ENCODE measurements at regions not wholly inside any gene's neighbourhood (a gene's known extent, or its start where the extent isn't known, plus 50 kb on each side); places are given as distances from the start of the nearest gene placed in this dataset.

DNA sequence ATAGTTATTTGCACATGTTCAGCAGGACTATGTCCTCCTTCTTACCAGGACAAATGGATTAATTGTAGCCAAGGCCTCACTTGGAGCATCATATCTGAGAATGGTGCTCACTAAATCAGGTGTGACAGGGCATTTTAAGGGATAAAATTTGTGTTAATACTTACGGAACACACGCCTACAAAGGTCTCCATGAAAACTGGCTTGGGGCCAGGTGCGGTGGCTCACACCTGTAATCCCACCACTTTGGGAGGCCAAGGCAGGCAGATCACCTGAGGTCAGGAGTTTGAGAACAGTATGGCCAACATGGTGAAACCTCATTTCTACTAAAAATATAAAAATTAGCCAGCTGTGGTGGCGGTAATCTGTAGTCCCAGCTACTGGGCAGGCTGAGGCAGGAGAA lies 75.1 kb upstream of the CAPZB start:
- Histone ChIP-seq H3K4me1 (ENCODE audit: control insufficient read depth in 2 of 2, insufficient read depth in 2 of 2, low read length in 2 of 2) (no peaks in the 10 kb centered on the region), H3K27ac (ENCODE audit: low read length in 2 of 2) (no peak overlapping the region), H3K9me3 (ENCODE audit: control extremely low read depth in 1 of 3, control insufficient read depth in 2 of 3, insufficient read depth in 1 of 3, low read length in 2 of 3) (no peaks in the 10 kb centered on the region), H2AFZ (ENCODE audit: insufficient read depth, low read depth, low read length, poor library complexity, severe bottlenecking) (no peak overlapping the region), H3K9ac (ENCODE audit: low read length) (no peak overlapping the region), H3K79me2 (ENCODE audit: control insufficient read depth, insufficient read depth, low read length) (no peaks in the 10 kb centered on the region), H3K36me3 (replicated peaks in 1 of 2; ENCODE audit: control extremely low read depth in 1 of 2, control insufficient read depth in 1 of 2, extremely low read depth in 1 of 2, insufficient read depth in 2 of 2, low read length in 1 of 2) (no peaks in the 10 kb centered on the region), H3K4me2 (replicated peaks; ENCODE audit: low read depth, low read length, poor library complexity, severe bottlenecking) (no peak overlapping the region), H3K4me3 (ENCODE audit: control extremely low read depth in 1 of 5, extremely low read depth in 1 of 5, insufficient read depth in 1 of 5, low read depth in 2 of 5, low read length in 4 of 5) (no peak overlapping the region), H3K27me3 (replicated peaks in 1 of 4; ENCODE audit: control extremely low read depth in 1 of 4, control insufficient read depth in 3 of 4, insufficient read depth in 4 of 4, low read length in 3 of 4) (peaks cover 0 to 14% (median 0%) of the 10 kb centered on the region in 4 experiments), H4K20me1 (ENCODE audit: control insufficient read depth, insufficient read depth, low read length, poor library complexity, severe bottlenecking) (no peaks in the 10 kb centered on the region)
- no peak overlapping the region for H3K27ac Mint-ChIP-seq
- ChIA-PET CTCF (no interaction called here), POLR2A (no interaction called here)
- H3K9me3 Mint-ChIP-seq (ENCODE audit: insufficient read depth): no peaks in the 10 kb centered on the region
- no peak overlapping the region for H3K4me3 Mint-ChIP-seq
- DNase-seq (no peak), ATAC-seq (ENCODE audit: low read depth) (no peak)
- H3K27me3 Mint-ChIP-seq: peaks cover 8% of the 10 kb centered on the region
- intact Hi-C loops (cut with micrococcal nuclease): no loop called here
- H3K4me1 Mint-ChIP-seq: no peaks in the 10 kb centered on the region
- TF ChIP-seq, protein P1, sequence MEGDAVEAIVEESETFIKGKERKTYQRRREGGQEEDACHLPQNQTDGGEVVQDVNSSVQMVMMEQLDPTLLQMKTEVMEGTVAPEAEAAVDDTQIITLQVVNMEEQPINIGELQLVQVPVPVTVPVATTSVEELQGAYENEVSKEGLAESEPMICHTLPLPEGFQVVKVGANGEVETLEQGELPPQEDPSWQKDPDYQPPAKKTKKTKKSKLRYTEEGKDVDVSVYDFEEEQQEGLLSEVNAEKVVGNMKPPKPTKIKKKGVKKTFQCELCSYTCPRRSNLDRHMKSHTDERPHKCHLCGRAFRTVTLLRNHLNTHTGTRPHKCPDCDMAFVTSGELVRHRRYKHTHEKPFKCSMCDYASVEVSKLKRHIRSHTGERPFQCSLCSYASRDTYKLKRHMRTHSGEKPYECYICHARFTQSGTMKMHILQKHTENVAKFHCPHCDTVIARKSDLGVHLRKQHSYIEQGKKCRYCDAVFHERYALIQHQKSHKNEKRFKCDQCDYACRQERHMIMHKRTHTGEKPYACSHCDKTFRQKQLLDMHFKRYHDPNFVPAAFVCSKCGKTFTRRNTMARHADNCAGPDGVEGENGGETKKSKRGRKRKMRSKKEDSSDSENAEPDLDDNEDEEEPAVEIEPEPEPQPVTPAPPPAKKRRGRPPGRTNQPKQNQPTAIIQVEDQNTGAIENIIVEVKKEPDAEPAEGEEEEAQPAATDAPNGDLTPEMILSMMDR (IDR thresholded peaks at IDR 0.05): no peak
- TF ChIP-seq EZH2 (IDR thresholded peaks at IDR 0.05; ENCODE audit: borderline replicate concordance, insufficient read depth, low read depth, low read length, poor library complexity, severe bottlenecking): no peak
- 100% methylated on average over 3 of the region's 4 CpGs for WGBS (ENCODE audit: insufficient coverage)

DNA sequence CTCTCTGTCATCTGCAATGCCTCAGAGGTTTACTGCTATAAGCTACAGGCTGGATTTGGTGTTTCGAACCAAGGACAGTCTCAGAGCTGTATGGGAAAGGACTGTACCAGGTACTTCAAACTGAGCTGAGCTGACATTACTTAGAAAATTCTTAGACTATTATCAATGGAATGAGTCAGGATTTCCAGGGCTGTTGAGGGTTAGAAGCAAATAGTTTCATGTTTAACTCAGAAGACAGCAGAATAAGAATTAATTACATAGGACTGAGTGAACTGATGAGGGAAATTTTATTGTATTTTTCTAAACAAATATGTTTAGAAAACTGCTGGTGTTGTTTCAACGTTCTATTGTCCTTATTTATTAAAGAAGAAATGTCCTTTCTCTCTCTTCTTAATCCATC lies 74.3 kb upstream of the CAPZB start:
- Mint-ChIP-seq H3K4me1 (no peaks in the 10 kb centered on the region), H3K9me3 (ENCODE audit: insufficient read depth) (no peaks in the 10 kb centered on the region), H3K27me3 (peaks cover 8% of the 10 kb centered on the region), H3K4me3 (no peak overlapping the region), H3K27ac (no peak overlapping the region)
- intact Hi-C loops (cut with micrococcal nuclease): no loop called here
- TF ChIP-seq, protein P1 (IDR thresholded peaks at IDR 0.05): no peak
- no peak for TF ChIP-seq EZH2 (IDR thresholded peaks at IDR 0.05; ENCODE audit: borderline replicate concordance, insufficient read depth, low read depth, low read length, poor library complexity, severe bottlenecking)
- CTCF ChIA-PET: no interaction called here
- POLR2A ChIA-PET: no interaction called here
- no peak for ATAC-seq (ENCODE audit: low read depth)
- Histone ChIP-seq H2AFZ (ENCODE audit: insufficient read depth, low read depth, low read length, poor library complexity, severe bottlenecking) (no peak overlapping the region), H3K9ac (ENCODE audit: low read length) (no peak overlapping the region), H3K36me3 (replicated peaks in 1 of 2; ENCODE audit: control extremely low read depth in 1 of 2, control insufficient read depth in 1 of 2, extremely low read depth in 1 of 2, insufficient read depth in 2 of 2, low read length in 1 of 2) (no peaks in the 10 kb centered on the region), H3K79me2 (ENCODE audit: control insufficient read depth, insufficient read depth, low read length) (no peaks in the 10 kb centered on the region), H3K4me2 (replicated peaks; ENCODE audit: low read depth, low read length, poor library complexity, severe bottlenecking) (no peak overlapping the region), H3K27me3 (replicated peaks in 1 of 4; ENCODE audit: control extremely low read depth in 1 of 4, control insufficient read depth in 3 of 4, insufficient read depth in 4 of 4, low read length in 3 of 4) (peaks cover 0 to 14% (median 0%) of the 10 kb centered on the region in 4 experiments), H3K9me3 (ENCODE audit: control extremely low read depth in 1 of 3, control insufficient read depth in 2 of 3, insufficient read depth in 1 of 3, low read length in 2 of 3) (no peaks in the 10 kb centered on the region), H3K27ac (ENCODE audit: low read length in 2 of 2) (no peak overlapping the region), H3K4me3 (ENCODE audit: control extremely low read depth in 1 of 5, extremely low read depth in 1 of 5, insufficient read depth in 1 of 5, low read depth in 2 of 5, low read length in 4 of 5) (no peak overlapping the region), H3K4me1 (ENCODE audit: control insufficient read depth in 2 of 2, insufficient read depth in 2 of 2, low read length in 2 of 2) (no peaks in the 10 kb centered on the region), H4K20me1 (ENCODE audit: control insufficient read depth, insufficient read depth, low read length, poor library complexity, severe bottlenecking) (no peaks in the 10 kb centered on the region)
- no peak for DNase-seq
- 80% methylated on average over 1 of the region's 2 CpGs for WGBS (ENCODE audit: insufficient coverage)

Data from B cell (primary cell).